Sigmoid colon (tissue), 4 donors: ENCODE measurements at regions not wholly inside any gene's neighbourhood (a gene's known extent, or its start where the extent isn't known, plus 50 kb on each side); places are given as distances from the start of the nearest gene placed in this dataset.

ENCODE experiments used
- POLR2A ChIP-seq, 2 donors: fragments of 450-650 bp; IDR thresholded peaks; one replicate each; pipeline ENCODE4 v1.6.1; 2016; ENCODE audit warnings: antibody characterized with exemption in 2 of 2, mild to moderate bottlenecking in 2 of 2, moderate library complexity in 2 of 2
- POLR2AphosphoS5 ChIP-seq, 4 donors: sonication (generic); formaldehyde crosslinking; IDR thresholded peaks; one replicate each; pipeline ENCODE4 v1.6.1; 2017; ENCODE audit warnings: antibody characterized with exemption in 4 of 4
- TF ChIP-seq, protein P1 (sequence below), 4 experiments: fragments of 450-650 bp in 3 of 4; fragments of 200-600 bp in 1 of 4; IDR thresholded peaks; one replicate each; pipeline ENCODE4 v1.5.1; 2016 to 2019; ENCODE audit warnings: antibody characterized with exemption in 4 of 4, mild to moderate bottlenecking in 3 of 4, moderate library complexity in 2 of 4

DNA sequence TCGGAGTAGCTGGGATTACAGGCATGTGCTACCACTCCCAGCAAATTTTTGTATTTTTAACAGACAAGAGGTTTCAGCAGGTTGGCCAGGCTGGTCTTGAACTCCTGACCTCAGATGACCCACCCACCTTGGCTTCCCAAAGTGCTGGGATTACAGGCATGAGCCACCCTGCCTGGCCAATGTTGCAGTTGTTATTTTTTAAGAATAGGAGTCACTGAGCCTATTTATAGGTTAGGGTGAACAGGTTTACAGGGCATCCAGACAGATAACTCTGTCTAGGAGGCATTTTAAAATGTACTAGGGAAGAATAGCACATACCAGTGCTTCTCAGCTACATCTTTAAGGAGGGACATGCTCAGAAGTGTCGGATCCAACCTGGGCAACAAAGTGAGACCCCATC lies 60.1 kb upstream of the BNC2 start:
- no peak for TF ChIP-seq POLR2A (IDR thresholded peaks at IDR 0.05)
- TF ChIP-seq, protein P1, sequence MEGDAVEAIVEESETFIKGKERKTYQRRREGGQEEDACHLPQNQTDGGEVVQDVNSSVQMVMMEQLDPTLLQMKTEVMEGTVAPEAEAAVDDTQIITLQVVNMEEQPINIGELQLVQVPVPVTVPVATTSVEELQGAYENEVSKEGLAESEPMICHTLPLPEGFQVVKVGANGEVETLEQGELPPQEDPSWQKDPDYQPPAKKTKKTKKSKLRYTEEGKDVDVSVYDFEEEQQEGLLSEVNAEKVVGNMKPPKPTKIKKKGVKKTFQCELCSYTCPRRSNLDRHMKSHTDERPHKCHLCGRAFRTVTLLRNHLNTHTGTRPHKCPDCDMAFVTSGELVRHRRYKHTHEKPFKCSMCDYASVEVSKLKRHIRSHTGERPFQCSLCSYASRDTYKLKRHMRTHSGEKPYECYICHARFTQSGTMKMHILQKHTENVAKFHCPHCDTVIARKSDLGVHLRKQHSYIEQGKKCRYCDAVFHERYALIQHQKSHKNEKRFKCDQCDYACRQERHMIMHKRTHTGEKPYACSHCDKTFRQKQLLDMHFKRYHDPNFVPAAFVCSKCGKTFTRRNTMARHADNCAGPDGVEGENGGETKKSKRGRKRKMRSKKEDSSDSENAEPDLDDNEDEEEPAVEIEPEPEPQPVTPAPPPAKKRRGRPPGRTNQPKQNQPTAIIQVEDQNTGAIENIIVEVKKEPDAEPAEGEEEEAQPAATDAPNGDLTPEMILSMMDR (IDR thresholded peaks at IDR 0.05) = no peak
- no peak for TF ChIP-seq POLR2AphosphoS5 (IDR thresholded peaks at IDR 0.05)
